NCI-H524 treated with DMSO at 0.1 percent for 48 hours (cell line): ENCODE measurements at regions not wholly inside any gene's neighbourhood (a gene's known extent, or its start where the extent isn't known, plus 50 kb on each side); places are given as distances from the start of the nearest gene placed in this dataset.

ENCODE experiments used
- DNase-seq: peaks from one replicate; lab custom pipeline; 2025; lab: John Stamatoyannopoulos, UW

DNA sequence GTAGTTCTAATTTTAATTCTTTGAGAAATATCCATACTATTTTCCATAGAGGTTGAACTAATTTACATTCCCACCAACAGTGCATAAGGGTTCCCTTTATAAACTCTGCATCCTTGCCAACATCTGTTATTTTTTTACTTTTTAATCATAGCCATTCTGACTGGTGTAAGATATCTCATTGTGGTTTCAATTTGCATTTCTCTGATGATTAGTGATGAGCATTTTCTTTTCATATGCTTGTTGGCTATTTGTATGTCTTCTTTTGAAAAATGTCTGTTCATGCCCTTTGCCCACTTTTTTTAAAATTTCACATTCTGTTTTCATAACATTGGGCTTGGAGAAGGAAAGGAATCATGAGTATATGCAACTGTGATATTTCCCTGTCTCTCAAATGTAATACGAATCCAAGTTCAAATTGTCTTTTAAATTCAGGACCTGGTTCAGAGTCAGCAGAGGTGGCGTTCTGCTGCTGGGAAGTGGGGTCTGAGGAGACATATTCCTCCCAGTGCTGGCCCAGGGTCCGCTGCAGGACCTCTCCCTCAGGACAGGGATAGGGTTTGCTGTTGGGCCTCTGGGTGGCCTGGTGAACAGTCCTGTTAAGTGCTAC lies 81.2 kb upstream of the ETV6 start:
- DNase-seq = no peak

DNA sequence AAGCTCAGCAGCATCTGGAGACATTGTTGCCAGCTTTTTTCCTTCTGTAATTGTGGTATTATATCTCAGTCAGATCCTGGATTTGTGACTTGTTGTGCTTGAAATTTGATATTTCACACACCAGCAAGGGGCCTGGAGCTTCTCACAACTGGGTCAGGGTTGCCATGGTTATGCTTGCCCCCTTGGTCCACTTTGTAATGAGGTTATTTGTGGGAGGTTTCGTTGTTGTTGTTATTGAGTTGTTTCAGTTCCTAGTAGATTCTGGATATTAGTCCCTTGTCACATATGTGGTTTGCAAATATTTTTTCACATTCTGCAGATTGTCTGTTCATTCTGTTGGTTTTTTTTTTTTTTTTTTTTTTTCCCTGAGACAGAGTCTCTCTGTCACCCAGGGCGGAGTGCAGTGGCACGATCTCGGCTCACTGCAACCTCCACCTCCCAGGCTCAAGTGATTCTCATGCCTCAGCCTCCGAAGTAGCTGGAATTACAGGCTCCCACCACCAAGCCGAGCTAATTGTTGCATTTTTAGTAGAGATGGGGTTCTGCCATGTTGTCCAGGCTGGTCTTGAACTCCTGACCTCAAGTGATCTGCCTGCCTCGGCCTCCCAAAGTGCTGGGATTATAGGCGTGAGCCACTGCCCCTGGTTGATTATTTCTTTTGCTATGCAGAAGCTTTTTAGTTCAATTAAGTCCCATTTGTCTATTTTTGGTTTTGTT lies 80.6 kb upstream of the ETV6 start:
- no peak for DNase-seq

DNA sequence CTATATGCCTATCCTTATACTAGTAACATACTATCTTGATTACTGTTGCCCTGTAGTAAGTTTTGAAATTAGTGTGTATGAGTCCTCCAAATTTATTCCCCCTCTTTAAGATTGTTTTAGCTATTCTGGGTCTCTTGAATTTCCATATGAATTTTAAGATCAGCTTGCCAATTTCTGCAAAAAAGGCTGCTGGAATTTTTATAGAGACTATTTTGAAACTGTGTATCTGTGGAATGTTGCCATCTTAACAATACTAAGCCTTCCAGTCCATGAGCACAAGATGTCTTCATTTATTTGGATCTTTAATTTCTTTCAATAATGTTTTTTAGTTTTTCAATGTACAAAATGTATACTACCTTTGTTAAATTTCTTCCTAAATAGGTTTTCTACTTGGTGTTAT lies 79.8 kb upstream of the ETV6 start:
- DNase-seq = no peak

DNA sequence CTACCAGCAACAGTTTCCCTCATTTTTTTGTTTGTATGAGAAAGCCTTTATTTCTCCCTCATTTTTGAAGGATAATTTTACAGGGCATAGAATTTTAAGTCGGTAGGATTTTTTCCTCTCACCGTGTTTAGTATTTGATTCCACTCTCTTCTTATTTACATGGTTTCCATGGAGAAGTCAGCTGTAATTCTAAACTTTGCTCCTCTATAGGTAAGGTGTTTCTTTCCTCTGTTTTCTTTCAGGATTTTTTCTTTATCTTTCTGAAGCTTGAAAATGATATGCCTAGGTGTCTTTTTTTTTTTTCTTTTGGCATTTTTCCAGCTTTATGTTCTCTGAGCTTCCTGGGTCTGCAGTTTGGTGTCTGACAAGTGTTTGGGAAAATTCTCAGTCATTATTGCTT lies 75.6 kb upstream of the ETV6 start:
- no peak for DNase-seq

DNA sequence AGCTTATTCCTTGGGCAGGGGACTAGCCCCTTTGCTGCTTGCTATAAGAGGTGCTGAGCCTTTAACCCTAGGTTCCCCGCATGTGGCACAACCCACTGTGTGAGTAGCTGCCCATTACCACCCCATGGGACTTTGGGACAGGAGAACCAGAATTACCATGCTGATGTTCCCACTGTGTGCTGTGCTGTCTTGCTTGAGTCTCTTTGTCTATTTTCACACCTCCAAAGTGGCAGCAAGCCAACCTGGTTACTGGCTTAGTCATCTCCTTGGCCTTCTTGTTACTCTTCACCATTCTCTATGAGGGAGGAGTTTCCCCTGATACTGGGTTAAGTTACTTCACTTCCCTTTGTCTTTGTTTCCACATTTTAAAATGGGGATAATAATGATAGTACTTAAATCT lies 73.4 kb upstream of the ETV6 start:
- no peak for DNase-seq

DNA sequence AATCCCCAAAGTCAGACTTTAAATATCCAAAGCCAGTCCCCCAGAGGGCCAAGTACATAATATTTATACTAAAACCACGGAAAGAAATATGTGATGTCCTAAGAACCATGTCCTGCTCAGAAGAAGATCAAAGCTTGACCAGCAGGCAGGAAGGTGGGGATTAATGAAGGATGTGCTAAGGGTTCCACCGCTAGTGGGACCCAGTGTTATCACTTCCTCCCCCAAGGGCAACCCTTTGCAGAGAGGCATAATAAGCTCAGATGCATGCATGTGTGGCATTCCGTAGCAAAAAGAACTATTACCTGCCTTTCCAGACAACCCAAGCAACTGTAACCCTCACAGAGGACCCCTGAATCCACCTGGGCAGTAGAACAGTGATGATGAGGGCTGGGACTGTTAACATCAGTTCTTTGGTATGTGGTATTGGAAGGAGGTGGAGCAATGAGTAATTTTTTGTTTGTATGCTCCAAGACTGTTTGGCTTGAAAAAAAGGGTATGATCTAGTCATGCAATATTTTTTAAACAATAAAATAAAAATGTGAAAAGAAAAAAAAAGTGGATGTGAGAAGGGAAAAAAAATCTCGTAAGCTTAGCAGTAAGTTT lies 71.7 kb upstream of the ETV6 start:
- no peak for DNase-seq

DNA sequence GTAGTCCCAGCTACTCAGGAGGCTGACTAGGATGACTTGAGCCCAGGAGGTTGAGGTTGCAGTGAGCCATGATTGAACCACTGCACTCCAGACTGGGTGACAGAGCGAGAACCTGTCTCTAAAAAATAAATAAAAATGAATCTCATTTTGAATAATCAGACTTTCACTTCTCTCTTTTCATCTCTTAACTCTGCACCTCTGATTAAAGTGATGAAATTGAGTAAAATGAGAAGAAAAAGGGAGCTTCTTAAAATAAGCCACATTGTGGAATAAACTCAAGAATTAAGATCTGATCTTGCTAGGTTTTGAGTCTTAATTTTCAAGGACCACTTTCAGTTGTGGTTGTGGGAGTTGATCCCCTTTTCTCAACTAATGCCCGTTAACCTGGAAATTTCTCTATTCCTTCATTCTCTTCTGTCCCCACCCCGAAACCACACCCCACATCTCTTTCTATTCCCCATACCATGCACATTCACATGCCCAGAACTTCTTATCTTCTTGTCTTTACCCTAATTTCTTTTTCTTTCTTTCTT lies 70.9 kb upstream of the ETV6 start:
- DNase-seq = no peak

DNA sequence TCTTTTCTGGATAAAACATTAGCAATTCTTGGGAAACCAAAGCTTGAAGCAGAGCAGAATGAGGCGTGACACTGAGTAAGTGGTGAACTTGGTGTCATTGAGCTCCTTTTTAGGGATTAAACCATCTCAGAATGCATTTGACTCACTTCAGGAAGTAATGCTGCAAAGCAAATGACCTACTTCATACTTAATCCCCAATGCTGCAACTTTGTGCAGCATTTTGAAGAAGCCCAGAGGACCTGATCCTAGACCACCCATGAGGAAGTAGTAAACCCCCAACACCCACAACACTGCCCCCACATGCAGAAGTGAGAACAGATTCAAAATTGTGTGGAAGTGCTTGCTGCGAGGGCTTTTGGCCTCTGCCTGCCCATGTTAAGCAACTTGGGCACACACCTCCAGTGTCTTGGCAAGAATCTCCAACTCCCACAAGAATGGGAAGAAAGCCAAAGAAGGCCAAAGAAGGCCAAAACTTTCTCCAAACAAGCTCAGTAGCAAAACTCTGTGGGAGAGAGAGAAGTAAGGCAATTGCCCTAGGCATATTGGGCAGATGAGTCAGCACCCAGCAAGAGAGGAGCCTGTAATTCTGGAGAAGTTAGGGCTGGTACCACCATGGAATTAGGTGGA lies 69.2 kb upstream of the ETV6 start:
- no peak for DNase-seq

DNA sequence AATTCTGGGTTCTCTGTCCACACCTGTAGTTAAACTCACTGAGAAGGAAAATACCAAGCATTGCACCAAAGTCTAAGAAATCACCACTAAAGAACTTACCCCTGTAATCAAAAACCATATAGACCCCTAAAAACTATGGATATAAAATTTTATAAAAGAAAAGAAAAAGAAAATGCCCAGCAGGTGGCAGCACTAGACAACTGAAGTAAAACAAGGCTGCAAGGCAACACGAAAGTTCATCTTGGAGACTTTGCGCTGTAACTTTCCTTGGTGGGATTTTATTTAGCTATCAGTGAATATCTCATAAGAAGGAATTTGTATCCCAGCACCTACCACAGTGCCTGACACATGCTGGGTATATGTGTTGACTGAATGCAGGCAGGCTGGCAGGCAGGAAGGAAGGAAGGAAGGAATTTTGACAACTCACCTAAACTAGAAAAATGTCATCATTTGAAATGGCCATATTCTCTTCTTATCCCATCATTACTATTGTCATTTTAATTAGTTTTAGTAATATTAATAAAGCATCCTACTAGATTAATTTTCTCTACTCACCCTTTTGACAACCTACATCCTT lies 68.2 kb upstream of the ETV6 start:
- DNase-seq = no peak

DNA sequence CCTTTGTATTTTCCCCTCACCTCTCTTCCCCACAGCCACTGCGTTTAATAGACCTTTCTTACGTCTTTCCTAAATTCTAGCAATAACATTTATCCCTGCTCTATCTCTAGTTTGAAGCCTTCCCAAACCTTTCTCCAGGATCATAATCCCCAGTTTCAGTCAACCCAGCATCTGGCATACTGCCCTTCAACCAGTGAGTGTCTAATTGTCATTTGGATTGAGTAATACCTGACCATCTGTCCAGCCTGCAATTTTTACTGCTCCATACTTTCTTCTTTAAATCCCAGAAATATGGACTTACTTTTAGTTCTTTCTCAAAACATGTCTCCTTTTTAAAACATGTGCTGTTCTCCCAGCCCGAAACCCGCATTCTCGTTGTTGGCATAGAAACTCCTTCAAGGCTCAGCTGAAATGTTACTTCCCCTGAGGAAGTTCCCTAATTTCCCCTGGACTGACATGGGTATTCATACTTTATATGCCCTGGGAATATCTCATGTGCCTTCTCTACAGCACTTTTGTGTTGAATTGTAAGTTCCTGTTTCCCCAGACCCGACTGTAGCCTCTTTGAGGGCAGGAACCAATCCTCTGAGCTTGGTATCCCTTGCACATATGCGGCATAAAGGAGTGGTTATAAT lies 65.1 kb upstream of the ETV6 start:
- DNase-seq = peak; percentile 71

DNA sequence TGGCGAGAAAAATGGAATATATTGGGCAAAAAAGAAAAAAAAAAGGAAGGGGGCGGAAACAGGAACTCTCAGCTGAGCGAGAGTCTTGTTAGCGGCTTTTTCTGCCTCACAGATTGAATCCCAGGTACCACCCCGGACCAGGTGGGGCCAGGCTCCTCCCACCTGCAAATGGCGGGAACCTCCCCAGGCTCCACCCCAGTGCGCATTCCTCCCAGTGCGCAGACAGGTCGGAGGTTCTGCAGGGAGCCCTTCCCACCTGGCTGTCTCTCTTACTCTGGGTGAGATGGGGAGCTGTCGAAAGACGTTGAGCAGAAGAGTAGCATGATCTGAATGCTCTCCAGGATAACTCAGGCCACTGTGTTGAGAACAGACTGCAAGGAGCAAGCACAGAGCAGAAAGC lies 57.0 kb upstream of the ETV6 start:
- DNase-seq = no peak

DNA sequence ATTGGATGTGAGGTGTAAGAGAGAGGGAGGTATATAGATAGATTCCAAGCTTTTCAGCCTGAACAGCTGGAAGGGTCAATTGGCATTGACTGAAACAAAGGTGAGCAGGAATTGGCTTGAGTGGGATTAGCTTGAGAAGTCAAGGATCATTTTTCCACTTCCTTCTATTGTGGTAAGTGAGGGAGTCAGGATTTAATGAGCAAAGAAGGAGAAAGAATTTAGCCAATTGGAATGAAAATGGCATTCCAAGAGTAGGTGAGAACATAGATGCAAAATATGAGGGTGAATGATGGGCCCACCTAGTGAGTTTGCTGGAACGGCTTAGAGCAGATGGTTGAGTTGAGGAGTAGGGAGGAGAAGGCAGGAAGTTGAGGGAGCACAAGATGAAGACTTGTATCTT lies 56.5 kb upstream of the ETV6 start:
- DNase-seq = no peak

DNA sequence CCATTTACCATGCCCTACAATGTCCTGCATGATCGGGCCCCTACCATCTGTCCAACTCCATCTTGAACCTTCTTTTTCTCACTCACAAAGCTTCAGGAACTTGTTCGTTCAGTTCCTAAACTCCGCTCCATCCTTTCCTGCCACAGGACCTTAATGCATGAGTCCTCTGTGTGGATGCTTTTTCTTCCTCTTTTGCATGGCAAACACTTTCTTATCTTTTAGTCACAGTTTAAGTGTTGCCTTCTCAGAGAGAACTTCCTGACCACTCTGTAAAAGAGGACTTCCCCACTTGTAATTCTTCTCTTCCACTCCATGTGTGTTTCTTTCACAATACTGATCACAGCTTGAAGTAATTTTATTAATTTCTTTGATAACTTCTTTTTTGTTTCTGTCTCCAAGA lies 54.4 kb upstream of the ETV6 start:
- DNase-seq = no peak

DNA sequence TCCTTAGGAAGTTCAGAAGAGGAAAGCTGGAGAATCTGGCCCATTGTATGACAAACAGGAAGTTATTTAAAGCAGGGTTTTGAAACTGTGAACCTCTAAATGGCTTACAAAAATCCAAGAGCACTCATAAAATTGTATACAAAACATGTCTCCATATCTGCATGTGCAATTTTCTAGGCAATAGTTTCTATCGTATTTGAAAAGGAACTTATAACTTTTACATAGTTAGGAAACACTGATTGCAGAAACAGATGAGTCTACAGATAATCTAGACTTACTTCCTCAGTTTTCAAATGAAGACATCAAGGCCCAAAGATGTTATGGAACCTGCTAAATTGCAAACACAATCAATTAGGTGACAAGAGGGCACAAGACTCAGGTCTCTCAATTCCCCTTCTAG lies 53.3 kb upstream of the ETV6 start:
- DNase-seq = no peak

DNA sequence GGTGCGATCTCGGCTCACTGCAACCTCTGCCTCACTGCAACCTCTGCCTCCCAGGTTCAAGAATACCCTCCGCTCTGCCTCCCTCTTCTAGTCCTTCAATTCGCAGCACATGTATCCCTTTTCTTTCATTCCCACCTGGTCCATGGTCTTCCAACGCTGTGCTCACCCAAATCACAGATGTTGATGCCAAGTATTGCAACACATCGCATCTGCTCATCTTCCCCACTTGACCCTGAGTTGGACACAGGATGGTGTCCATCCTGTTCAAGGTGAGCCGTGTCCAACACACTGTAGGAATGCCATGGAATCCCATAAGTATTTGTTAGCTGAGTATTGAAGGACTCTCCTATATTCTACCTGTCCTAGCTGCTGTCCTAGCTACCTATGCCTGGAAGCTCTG lies 50.6 kb upstream of the ETV6 start:
- no peak for DNase-seq
